Prostate gland (tissue), 2 donors: ENCODE measurements at regions not wholly inside any gene's neighbourhood (a gene's known extent, or its start where the extent isn't known, plus 50 kb on each side); places are given as distances from the start of the nearest gene placed in this dataset.

Source experiments
- DNase-seq: peaks from one replicate; pipeline ENCODE4 v3.0.0-alpha.2; 2019; ENCODE audit warnings: low spot score
- H3K27ac ChIP-seq, 2 donors: fragments of 200-600 bp; sonication (generic); 2 replicates each; pipeline ENCODE4 v1.5.1; 2017 to 2019
- H3K27me3 ChIP-seq: fragments of 200-600 bp; sonication (generic); replicated peaks from 2 replicates; pipeline ENCODE4 v1.5.1; 2019; ENCODE audit not compliant: insufficient read depth
- H3K36me3 ChIP-seq, 2 donors: fragments of 200-600 bp; sonication (generic); 1 replicate in 1 of 2; 2 replicates in 1 of 2; pipeline versions ENCODE4 v1.5.1 to v1.8.1; 2017 to 2019
- H3K4me1 ChIP-seq: fragments of 200-600 bp; sonication (generic); replicated peaks from 2 replicates; pipeline ENCODE4 v1.5.1; 2019
- H3K4me3 ChIP-seq, 2 donors: fragments of 200-600 bp; sonication (generic); 2 replicates each; pipeline ENCODE4 v1.5.1; 2017 to 2019
- H3K9me3 ChIP-seq: fragments of 200-600 bp; sonication (generic); 2 replicates; pipeline ENCODE4 v1.5.1; 2017
- POLR2A ChIP-seq: fragments of 450-650 bp; IDR thresholded peaks from one replicate; pipeline ENCODE4 v1.6.1; 2016; ENCODE audit warnings: antibody characterized with exemption, mild to moderate bottlenecking
- POLR2AphosphoS5 ChIP-seq: sonication (generic); formaldehyde crosslinking; IDR thresholded peaks from one replicate; pipeline ENCODE4 v1.6.1; 2017; ENCODE audit warnings: antibody characterized with exemption
- WGBS: methylation state at CpG from one replicate; pipeline ENCODE4 v1.1.5; 2018; 5-methylcytosine and 5-hydroxymethylcytosine counted together
- intact Hi-C: fragments of 100-400 bp; cut with DNase I; formaldehyde crosslinking; loops from one replicate; pipeline ENCODE4 v1.14.2; 2022
- TF ChIP-seq, protein P1 (sequence below), 4 experiments: fragments of 200-600 bp in 2 of 4; fragments of 450-650 bp in 2 of 4; sonication (generic) in 2 of 4; IDR thresholded peaks; 1 replicate in 3 of 4; 2 replicates in 1 of 4; pipeline ENCODE4 v1.5.1; 2016 to 2019; ENCODE audit warnings: antibody characterized with exemption in 4 of 4, mild to moderate bottlenecking in 2 of 4, moderate library complexity in 2 of 4

DNA sequence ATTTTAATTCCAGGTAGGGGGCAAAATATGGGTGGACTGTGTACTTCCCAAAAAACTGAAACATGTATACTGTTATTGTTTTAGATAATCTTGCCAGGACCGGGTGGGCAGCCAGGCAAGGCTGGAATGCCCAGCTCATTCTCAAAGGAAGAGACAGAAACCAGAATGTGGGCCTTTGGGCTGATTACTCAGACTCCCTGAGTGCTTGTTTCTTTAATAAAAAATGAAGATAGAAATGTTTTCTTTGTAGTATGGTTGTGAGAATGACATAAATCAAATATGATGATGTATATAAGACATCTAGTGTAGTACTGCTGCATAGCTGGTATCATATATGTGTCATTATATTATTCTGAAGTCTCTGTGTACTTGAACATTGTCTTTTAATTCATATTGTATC lies 231.6 kb upstream of the NT5C1B start:
- no peak overlapping the region for H3K4me3 ChIP-seq
- H3K9me3 ChIP-seq: no peaks in the 10 kb centered on the region
- no peaks in the 10 kb centered on the region for H3K36me3 ChIP-seq
- H3K27ac ChIP-seq: no peak overlapping the region
- H3K27me3 ChIP-seq: no peaks in the 10 kb centered on the region
- TF ChIP-seq, protein P1, sequence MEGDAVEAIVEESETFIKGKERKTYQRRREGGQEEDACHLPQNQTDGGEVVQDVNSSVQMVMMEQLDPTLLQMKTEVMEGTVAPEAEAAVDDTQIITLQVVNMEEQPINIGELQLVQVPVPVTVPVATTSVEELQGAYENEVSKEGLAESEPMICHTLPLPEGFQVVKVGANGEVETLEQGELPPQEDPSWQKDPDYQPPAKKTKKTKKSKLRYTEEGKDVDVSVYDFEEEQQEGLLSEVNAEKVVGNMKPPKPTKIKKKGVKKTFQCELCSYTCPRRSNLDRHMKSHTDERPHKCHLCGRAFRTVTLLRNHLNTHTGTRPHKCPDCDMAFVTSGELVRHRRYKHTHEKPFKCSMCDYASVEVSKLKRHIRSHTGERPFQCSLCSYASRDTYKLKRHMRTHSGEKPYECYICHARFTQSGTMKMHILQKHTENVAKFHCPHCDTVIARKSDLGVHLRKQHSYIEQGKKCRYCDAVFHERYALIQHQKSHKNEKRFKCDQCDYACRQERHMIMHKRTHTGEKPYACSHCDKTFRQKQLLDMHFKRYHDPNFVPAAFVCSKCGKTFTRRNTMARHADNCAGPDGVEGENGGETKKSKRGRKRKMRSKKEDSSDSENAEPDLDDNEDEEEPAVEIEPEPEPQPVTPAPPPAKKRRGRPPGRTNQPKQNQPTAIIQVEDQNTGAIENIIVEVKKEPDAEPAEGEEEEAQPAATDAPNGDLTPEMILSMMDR (IDR thresholded peaks at IDR 0.05): no peak
- TF ChIP-seq POLR2A (no peak), POLR2AphosphoS5 (no peak)
- no peaks in the 10 kb centered on the region for H3K4me1 ChIP-seq
- 66% methylated on average over 1 of the region's 1 CpG for WGBS
- DNase-seq: no peak
- intact Hi-C loops: no loop called here

DNA sequence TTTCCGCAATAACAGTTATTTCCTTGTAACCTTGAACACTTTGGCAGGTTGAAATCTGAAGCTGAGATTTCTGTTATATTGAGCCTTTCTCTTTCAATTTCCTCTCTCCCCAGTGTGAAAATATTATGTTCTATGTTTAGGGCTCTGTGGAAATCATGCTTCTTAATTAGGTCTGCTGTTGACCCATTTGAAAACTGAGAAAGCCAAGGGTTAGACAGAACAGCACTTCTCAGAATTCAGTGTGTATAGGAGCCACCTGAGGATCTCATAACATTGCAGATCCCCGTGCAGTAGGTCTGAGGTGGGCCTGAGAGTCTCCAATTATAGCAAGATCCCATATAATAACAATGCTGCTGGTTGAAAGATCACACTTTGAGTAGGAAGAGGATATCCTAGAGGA lies 230.2 kb upstream of the NT5C1B start:
- Histone ChIP-seq H3K27me3 (no peaks in the 10 kb centered on the region), H3K27ac (no peak overlapping the region), H3K9me3 (no peaks in the 10 kb centered on the region), H3K4me3 (no peak overlapping the region), H3K4me1 (no peaks in the 10 kb centered on the region), H3K36me3 (no peaks in the 10 kb centered on the region)
- 85% methylated on average over 2 of the region's 2 CpGs for WGBS
- TF ChIP-seq POLR2A (no peak), POLR2AphosphoS5 (no peak)
- TF ChIP-seq, protein P1 (IDR thresholded peaks at IDR 0.05): no peak
- intact Hi-C loops: no loop called here
- DNase-seq: no peak

DNA sequence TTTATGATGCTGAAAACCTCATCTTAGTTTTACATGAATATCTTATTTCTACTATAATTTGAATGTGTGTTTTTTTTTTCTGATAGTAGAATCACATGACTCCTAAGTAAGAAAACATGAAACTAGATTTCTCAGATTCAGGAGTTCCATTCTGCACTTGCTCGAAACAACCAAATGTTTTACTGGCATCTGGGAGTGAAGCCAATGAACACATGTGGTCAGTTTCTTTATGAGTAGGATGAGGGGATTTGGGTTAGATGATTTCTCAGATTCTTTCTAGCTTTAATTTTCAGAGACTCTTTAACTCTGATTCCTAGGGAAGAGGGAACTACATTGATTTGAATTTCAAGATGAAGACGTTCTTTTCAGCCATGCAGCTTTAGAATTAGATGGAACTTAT lies 225.0 kb upstream of the NT5C1B start:
- H3K36me3 ChIP-seq: no peaks in the 10 kb centered on the region
- no peak overlapping the region for H3K27ac ChIP-seq
- WGBS: 66% methylated on average over 2 of the region's 2 CpGs
- H3K27me3 ChIP-seq: no peaks in the 10 kb centered on the region
- TF ChIP-seq, protein P1 (IDR thresholded peaks at IDR 0.05): no peak
- TF ChIP-seq POLR2A (no peak), POLR2AphosphoS5 (no peak)
- no peak for DNase-seq
- H3K9me3 ChIP-seq: no peaks in the 10 kb centered on the region
- H3K4me1 ChIP-seq: no peaks in the 10 kb centered on the region
- intact Hi-C loops: no loop called here
- no peak overlapping the region for H3K4me3 ChIP-seq

DNA sequence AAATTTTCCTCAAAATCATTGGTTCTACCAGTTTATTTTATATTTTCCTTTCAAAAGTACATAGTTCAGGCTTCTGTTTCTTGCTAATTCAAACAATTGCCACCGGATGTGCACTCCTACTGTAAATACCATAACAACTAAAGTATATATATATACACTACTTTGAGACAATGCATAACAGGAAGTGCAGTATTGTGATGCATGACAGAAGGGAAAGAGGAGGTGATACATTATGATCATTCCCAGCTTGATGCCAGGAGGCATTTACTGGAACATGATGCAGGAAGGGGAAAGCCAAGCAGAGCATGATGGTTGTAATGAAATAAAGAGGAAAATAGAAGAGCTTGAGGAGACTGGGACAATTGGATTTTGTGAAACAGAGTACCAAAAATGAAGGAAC lies 215.2 kb upstream of the NT5C1B start:
- DNase-seq: no peak
- no peaks in the 10 kb centered on the region for H3K9me3 ChIP-seq
- TF ChIP-seq POLR2AphosphoS5 (no peak), POLR2A (no peak)
- TF ChIP-seq, protein P1 (IDR thresholded peaks at IDR 0.05): no peak
- no peak overlapping the region for H3K4me3 ChIP-seq
- WGBS: 66% methylated on average over 1 of the region's 1 CpG
- no peaks in the 10 kb centered on the region for H3K27me3 ChIP-seq
- intact Hi-C loops: no loop called here
- H3K4me1 ChIP-seq: peaks cover 5% of the 10 kb centered on the region
- no peak overlapping the region for H3K27ac ChIP-seq
- H3K36me3 ChIP-seq: no peaks in the 10 kb centered on the region

DNA sequence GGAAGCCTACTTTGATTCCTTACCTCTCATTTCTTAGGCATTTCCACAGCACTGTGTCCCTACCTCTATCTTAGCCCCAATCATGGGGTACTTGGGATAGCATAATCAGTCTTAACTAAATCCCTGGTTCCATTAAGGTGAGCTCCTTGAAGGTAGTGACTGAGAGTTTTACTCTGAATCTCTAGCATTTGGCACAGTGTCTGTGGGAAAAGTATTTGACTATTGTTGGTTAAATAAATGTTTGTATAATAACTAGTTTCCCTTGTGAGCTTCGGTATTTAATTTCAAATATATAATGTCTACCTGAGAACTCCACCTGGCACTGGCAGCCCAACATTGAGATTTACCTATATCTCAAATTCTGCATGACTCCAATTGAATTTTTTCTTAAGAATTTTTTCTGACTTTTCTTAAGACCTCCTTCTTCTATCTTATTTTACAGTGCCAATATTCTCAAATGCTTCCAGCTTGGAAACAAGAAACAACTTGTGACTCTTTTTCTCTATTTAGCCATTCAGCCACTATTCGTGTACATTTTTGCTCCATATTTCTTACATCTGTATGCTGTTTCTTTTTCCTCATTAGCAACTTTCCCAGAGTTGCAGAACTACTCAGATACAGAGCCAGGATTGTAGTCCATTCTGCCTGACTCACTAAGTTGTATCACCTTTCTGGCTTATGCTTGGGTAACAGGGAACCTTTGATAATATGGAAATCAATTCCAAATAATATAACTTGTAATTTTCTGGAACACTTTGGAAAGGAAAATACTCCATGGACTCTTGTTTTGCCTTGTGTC lies 214.0 kb upstream of the NT5C1B start:
- Histone ChIP-seq H3K4me3 (no peak overlapping the region), H3K27me3 (no peaks in the 10 kb centered on the region), H3K4me1 (peaks cover 5% of the 10 kb centered on the region), H3K27ac (peak overlapping the region; percentile 19 to 53), H3K9me3 (no peaks in the 10 kb centered on the region), H3K36me3 (no peaks in the 10 kb centered on the region)
- intact Hi-C loops: no loop called here
- TF ChIP-seq POLR2A (no peak), POLR2AphosphoS5 (no peak)
- no peak for DNase-seq
- WGBS: 51% methylated on average over 2 of the region's 2 CpGs
